ENCODE measurements at regions not wholly inside any gene's neighbourhood (a gene's known extent, or its start where the extent isn't known, plus 50 kb on each side); places are given as distances from the start of the nearest gene placed in this dataset.

GRCh38 chr12:93315385-93315906 is 62.3 kb upstream of the NUDT4 start:
- no peak for DNase-seq

DNA sequence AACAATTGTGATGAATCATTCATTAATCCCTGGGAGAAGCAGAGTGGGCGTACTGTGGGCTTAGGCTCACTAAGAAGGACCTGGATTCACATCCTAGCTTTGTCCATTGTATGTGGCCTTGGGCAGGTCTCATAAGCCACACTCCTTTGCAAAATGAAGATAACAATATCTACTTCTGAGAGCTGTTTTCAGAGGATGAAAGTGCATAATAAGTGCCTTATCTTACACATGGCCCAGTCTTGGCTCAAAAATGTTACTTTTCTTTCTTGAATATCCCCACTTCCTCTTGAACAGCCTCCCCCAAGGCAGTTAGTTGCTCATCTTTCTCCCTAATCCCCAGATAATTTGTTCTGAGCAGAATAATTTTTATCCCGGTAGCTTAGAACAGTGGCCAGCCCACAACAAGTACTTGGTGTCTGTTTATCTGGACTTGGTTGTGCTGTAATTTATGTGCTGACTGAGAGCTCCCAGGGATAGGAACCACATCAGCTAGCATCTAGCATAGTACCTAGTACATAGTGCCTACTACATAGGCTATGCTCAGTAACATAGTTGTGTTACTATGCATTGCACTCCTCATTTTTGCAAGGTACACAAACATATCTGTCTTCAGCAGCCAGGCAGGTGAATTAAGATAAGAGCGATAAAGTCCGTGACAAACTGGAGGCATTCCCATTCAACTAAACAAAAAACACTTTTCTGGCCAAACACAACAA is 61.7 kb upstream of the NUDT4 start:
- no peak for DNase-seq

DNA sequence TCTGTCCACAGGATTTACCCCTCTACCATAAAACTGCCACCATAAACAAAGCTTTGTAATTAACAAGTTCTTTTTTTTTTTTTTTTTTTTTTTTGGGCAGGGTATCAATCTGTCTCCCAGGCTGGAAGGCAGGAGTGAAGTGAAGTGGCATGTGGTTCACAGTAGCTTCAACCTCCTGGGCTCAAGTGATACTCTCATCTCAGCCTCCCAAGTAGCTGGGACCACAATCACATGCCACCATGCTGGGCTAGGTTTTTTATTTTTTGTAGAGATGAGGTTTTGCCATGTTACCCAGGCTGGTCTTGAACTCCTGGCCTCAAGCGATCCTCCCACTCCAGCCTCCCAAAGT is 61.1 kb upstream of the NUDT4 start:
- no peak for DNase-seq

GRCh38 chr12:93317227-93317626 is 60.5 kb upstream of the NUDT4 start:
- DNase-seq = no peak

DNA sequence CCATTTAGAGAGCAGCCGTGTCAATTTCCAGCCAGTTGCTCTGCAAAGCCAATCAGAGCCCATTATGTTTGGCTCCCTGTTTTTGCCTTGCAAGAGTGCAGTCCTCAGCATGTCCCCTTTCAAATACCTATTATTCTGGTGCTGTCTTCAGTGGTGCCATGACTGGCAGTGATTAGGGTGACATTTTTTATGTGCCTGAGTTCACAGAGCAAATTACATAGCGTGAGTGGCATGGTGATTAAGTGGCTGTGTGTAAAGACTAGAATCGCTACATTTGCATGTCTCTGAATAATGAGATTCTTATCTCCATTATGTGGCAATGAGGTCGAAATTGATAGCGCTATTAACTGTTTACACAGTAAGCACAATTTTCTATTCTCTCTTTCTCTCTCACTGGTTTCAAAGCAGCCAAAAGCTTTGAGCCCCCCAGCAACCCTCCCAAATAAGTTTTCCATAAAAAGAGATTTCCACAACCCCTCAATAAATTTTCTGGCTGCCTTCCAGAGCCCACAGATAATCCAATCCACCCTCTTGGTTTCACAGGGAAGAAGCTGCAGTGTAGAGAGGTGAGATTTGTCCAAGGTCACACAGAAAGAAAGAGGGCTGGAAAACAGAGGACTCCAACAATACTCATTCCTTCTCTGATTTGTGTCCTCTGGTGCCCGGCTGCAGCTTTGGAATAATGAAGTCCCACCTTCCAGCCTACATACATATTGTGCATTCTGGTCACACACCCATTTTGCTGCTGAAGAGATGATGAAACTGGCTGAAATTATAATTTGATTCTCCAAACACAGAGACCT is 58.8 kb upstream of the NUDT4 start:
- no peak for DNase-seq

- no peak for DNase-seq
These were observed 58.1 kb upstream of the NUDT4 start for GRCh38 chr12:93319523-93320050.

- DNase-seq = no peak
These were observed 54.9 kb upstream of the NUDT4 start for GRCh38 chr12:93322784-93323183.

GRCh38 chr12:93323625-93324329 is 53.9 kb upstream of the NUDT4 start:
- DNase-seq = no peak

DNA sequence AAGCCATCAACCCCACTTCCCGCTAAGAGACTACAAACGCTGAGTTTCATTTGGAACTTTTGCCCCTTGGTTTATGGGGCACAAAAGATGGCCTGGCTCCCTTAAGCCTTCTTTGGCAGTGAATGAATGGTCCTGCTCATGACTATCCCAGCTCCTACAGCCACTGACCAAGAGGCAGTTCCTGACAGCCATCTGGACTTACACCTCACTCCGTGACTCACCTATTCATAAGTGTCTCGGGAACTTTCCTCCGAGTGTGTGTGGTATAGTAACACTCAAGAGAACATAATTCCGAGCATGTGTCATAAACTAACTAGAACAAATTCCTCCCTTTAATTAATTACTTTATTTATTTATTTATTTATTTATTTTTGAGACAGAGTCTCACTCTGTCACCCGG is 51.9 kb upstream of the NUDT4 start:
- no peak for DNase-seq

All from CD4-positive, alpha-beta T cell treated with Interleukin-4 for 4 hours (primary cell).